ENCODE measurements at regions not wholly inside any gene's neighbourhood (a gene's known extent, or its start where the extent isn't known, plus 50 kb on each side); places are given as distances from the start of the nearest gene placed in this dataset.
"Not testable (repeated sequence)": the region's sequence is repeated elsewhere in the genome, so short reads cannot be mapped to it uniquely, and the experiment has no call there.

GRCh38 chr2:215554689-215555498, 119.0 kb upstream of the FN1 start:
- DNase-seq: no peak
- in situ Hi-C loops (cut with MboI; ENCODE audit: low pct_unique_long_range_greater_than_20kb, low sequenced_read_pairs): no loop called here

GRCh38 chr2:215553946-215554345, 118.1 kb upstream of the FN1 start:
- in situ Hi-C loops (cut with MboI; ENCODE audit: low pct_unique_long_range_greater_than_20kb, low sequenced_read_pairs): no loop called here
- DNase-seq: no peak

GRCh38 chr2:215552144-215552580, 116.3 kb upstream of the FN1 start:
- in situ Hi-C loops (cut with MboI; ENCODE audit: low pct_unique_long_range_greater_than_20kb, low sequenced_read_pairs): no loop called here

GRCh38 chr2:215550331-215550730, 114.5 kb upstream of the FN1 start:
- in situ Hi-C loops (cut with MboI; ENCODE audit: low pct_unique_long_range_greater_than_20kb, low sequenced_read_pairs): no loop called here
- no peak for DNase-seq

More at GRCh38 chr2:215552144-215552580, 116.3 kb upstream of the FN1 start:
- DNase-seq: no peak

DNA sequence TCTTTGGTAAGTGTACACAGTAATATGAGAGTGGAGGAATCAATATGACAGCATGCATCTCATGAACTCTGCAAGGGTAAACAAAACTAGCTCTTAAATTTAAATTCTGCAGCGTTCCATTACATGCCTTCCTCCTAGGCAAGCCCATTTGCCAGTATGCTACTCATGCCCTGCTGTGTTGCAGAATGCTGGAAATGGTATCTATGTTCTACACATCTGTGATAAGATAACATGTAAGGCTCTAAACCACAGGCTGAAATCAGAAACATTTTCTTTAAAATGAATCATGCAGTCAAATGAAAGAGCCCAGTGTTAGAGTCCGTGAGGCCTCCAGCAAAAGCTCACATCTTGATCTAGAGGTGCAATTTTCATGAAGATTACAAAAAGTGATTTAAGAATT, 112.8 kb upstream of the FN1 start:
- DNase-seq: no peak
- in situ Hi-C loops (cut with MboI; ENCODE audit: low pct_unique_long_range_greater_than_20kb, low sequenced_read_pairs): no loop called here

GRCh38 chr2:215542690-215543089, 106.8 kb upstream of the FN1 start:
- in situ Hi-C loops (cut with MboI; ENCODE audit: low pct_unique_long_range_greater_than_20kb, low sequenced_read_pairs): no loop called here
- DNase-seq: no peak

GRCh38 chr2:215540658-215541057, 104.8 kb upstream of the FN1 start:
- in situ Hi-C loops (cut with MboI; ENCODE audit: low pct_unique_long_range_greater_than_20kb, low sequenced_read_pairs): no loop called here
- DNase-seq: no peak

- no peak for DNase-seq
- in situ Hi-C loops (cut with MboI; ENCODE audit: low pct_unique_long_range_greater_than_20kb, low sequenced_read_pairs): no loop called here
Measured at GRCh38 chr2:215537611-215538010, 101.7 kb upstream of the FN1 start.

- in situ Hi-C loops (cut with MboI; ENCODE audit: low pct_unique_long_range_greater_than_20kb, low sequenced_read_pairs): no loop called here
- no peak for DNase-seq
Measured at GRCh38 chr2:215536510-215536909, 100.6 kb upstream of the FN1 start.

GRCh38 chr2:215535741-215536140, 99.9 kb upstream of the FN1 start:
- in situ Hi-C loops (cut with MboI; ENCODE audit: low pct_unique_long_range_greater_than_20kb, low sequenced_read_pairs): no loop called here
- no peak for DNase-seq

GRCh38 chr2:215535125-215535668, 99.3 kb upstream of the FN1 start:
- in situ Hi-C loops (cut with MboI; ENCODE audit: low pct_unique_long_range_greater_than_20kb, low sequenced_read_pairs): no loop called here
- no peak for DNase-seq

DNA sequence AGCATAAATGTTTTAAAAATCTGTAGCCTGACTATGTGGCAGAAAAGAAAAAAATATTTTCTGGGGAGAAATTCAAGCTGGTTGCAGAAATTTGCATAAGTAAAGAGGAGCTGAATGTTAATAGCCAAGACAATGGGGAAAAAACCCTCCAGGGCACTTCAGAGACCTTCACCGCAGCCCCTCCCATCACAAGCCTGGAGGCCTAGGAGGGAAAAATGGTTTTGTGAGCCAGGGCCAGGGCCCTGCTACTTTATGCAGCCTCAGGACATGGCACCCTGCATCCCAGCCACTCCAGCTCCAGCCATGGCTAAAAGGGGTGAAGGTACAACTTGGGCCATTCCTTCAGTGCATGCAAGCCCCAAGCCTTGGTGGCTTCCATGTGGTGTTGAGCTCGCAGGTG, 97.8 kb upstream of the FN1 start:
- in situ Hi-C loops (cut with MboI; ENCODE audit: low pct_unique_long_range_greater_than_20kb, low sequenced_read_pairs); DNase-seq: not testable (repeated sequence)

GRCh38 chr2:215532844-215533243, 97.0 kb upstream of the FN1 start:
- no peak for DNase-seq
- in situ Hi-C loops (cut with MboI; ENCODE audit: low pct_unique_long_range_greater_than_20kb, low sequenced_read_pairs): no loop called here

GRCh38 chr2:215531284-215531683, 95.4 kb upstream of the FN1 start:
- DNase-seq: no peak
- in situ Hi-C loops (cut with MboI; ENCODE audit: low pct_unique_long_range_greater_than_20kb, low sequenced_read_pairs): no loop called here

DNA sequence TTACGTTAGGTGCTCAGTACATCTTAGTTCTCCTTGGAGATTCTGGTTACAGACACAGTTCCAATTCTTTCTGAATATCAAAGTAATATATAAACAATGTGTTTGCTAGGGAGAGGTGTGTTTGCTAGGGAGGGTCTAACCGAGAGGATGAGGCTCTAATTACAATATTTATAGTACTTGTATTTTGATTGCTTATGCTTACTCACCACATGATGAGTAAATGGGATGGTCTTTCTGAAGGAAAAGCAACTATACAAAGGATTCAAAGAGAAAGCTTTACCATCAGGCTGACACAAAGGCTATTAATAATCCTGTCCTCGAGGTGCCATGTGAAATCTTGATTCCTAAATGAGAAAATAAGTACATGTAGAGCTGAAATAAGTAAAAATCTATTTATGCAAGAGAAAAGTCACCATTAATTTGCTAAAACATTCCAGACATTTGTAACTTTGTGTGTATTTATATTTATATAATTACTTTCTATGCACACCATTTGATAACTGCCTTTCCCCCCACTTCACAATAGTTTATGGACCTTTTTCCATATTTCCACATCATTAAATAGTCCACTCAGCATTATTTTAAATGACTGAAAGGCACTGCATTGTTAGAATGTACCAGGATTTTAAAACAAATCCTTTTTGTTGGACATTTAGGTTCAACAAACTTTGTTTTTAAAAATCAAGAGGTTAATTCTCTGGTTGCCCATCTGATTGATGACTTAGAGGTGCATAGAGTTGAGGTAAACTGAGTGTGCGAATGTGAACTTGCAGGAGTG, 94.5 kb upstream of the FN1 start:
- in situ Hi-C loops (cut with MboI; ENCODE audit: low pct_unique_long_range_greater_than_20kb, low sequenced_read_pairs): no loop called here
- DNase-seq: no peak

DNA sequence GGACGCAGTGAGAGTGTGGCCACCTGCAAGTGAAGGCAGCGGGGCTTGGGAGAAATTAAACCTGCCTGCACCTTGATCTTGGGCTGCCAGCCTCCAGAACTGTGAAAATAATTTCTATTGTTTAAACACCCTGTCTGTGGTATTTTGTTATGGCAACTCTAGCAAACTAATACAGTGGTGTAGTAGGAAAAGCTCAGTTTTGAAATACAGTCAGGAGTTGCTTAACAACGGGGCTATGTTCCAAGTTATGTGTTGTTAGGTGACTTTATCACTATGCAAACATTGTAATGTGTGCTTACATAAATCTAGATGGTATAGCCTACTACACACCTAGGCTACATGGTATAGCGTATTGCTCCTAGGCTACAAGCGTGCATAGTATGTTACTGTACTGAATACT, 93.4 kb upstream of the FN1 start:
- in situ Hi-C loops (cut with MboI; ENCODE audit: low pct_unique_long_range_greater_than_20kb, low sequenced_read_pairs): no loop called here
- no peak for DNase-seq

- no peak for DNase-seq
Measured at GRCh38 chr2:215528555-215528954, 92.7 kb upstream of the FN1 start.

DNA sequence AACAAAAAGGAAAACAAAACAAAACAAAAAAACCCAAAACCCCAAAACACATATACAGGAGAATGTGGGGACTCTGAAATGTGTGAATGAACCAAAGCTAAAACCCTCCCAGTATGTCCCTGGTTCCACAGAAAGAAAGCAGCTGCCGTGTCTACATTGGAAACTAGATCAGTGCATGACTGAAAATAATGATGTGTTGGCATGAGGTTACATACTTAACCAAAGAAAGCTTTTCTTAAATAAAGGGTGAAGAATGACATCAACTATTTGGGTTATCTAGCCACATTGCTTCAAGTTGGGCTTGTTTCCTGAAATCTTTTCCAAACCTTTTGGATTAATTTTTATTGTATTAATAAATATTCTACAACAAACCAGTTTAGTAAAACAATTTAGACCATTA, 91.9 kb upstream of the FN1 start:
- in situ Hi-C loops (cut with MboI; ENCODE audit: low pct_unique_long_range_greater_than_20kb, low sequenced_read_pairs): no loop called here
- DNase-seq: no peak

More at GRCh38 chr2:215528555-215528954, 92.7 kb upstream of the FN1 start:
- in situ Hi-C loops (cut with MboI; ENCODE audit: low pct_unique_long_range_greater_than_20kb, low sequenced_read_pairs): no loop called here

DNA sequence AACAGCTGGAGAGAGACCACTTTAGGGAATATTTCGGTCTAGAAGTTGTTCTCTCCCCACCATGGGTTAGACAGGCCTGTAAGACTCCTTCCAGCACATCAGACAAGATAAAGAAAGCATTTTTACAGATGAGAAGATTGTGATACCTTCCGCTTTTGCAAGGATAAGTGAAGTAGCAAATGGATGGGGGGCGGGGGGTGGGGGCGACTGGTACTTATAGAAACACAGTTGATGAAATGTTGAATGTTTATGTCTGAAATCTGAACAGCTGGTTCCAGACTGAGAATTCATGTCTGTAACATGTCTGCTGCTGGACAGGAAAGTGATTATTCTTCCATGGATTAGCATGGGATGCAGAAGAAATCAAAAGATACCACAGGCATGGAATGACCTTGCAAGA, 90.5 kb upstream of the FN1 start:
- DNase-seq: no peak
- in situ Hi-C loops (cut with MboI; ENCODE audit: low pct_unique_long_range_greater_than_20kb, low sequenced_read_pairs): no loop called here

DNA sequence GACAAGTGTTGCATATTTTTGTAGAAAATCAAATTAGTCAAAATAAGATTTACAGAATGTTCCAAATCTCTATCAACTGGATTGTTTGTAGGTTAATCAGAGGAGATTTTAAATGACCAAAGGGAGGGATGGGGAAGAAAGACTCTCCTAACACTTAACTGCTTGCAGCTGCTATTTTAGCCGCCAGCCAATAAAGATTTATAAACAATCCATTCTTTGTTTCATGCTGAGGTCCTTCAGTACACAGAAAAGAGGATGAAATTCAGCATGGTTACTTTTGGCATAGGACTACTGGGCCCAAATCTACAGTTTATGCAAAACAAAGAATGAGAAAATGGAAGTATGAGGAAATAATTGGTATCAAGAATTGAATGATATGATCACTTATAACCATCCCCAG, 86.4 kb upstream of the FN1 start:
- in situ Hi-C loops (cut with MboI; ENCODE audit: low pct_unique_long_range_greater_than_20kb, low sequenced_read_pairs): no loop called here
- DNase-seq: no peak
